Body of pancreas (tissue), 4 donors: ENCODE measurements at regions not wholly inside any gene's neighbourhood (a gene's known extent, or its start where the extent isn't known, plus 50 kb on each side); places are given as distances from the start of the nearest gene placed in this dataset.

Experiments
- POLR2A ChIP-seq, 3 donors: fragments of 450-650 bp; IDR thresholded peaks; one replicate each; pipeline ENCODE4 v1.6.1; 2016; ENCODE audit warnings: antibody characterized with exemption in 3 of 3, mild to moderate bottlenecking in 2 of 3
- TF ChIP-seq, protein P1 (sequence below), 7 experiments: fragments of 450-650 bp in 4 of 7; fragments of 200-600 bp in 3 of 7; sonication (generic) in 3 of 7; IDR thresholded peaks; one replicate each; pipeline ENCODE4 v1.5.1; 2016 to 2019; ENCODE audit warnings: antibody characterized with exemption in 7 of 7

DNA sequence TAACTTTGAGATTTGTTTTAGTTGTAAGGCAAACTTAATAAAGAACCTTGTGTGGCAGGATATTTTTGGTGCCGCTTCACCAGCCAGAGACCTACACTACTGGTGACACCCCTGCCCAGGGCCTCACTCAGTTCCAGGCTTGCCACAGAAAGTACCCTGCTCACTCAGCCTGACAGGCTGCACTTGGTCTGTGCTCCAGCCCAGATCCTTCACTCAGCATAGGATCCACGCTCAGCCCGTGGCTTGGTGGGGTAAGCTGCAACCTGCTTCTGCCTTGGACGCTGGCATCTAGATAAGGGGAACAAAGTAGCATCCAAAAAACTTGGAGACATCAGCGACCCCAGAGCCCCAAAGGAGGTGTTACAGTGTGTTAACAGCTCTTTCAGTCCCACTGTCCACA is 825.5 kb downstream of the EPHA3 start:
- TF ChIP-seq POLR2A (IDR thresholded peaks at IDR 0.05) = no peak
- TF ChIP-seq, protein P1, sequence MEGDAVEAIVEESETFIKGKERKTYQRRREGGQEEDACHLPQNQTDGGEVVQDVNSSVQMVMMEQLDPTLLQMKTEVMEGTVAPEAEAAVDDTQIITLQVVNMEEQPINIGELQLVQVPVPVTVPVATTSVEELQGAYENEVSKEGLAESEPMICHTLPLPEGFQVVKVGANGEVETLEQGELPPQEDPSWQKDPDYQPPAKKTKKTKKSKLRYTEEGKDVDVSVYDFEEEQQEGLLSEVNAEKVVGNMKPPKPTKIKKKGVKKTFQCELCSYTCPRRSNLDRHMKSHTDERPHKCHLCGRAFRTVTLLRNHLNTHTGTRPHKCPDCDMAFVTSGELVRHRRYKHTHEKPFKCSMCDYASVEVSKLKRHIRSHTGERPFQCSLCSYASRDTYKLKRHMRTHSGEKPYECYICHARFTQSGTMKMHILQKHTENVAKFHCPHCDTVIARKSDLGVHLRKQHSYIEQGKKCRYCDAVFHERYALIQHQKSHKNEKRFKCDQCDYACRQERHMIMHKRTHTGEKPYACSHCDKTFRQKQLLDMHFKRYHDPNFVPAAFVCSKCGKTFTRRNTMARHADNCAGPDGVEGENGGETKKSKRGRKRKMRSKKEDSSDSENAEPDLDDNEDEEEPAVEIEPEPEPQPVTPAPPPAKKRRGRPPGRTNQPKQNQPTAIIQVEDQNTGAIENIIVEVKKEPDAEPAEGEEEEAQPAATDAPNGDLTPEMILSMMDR (IDR thresholded peaks at IDR 0.05) = no peak
